HG02642 (cell line): ENCODE measurements at regions not wholly inside any gene's neighbourhood (a gene's known extent, or its start where the extent isn't known, plus 50 kb on each side); places are given as distances from the start of the nearest gene placed in this dataset.
"Not testable (repeated sequence)": the region's sequence is repeated elsewhere in the genome, so short reads cannot be mapped to it uniquely, and the experiment has no call there.

Experiments used
- ATAC-seq: cut with Tn5 transposase; IDR thresholded peaks from one replicate; pipeline ENCODE4 v1.9.1; 2021; ENCODE audit warnings: mild to moderate bottlenecking; ENCODE audit not compliant: unreplicated experiment, poor library complexity

DNA sequence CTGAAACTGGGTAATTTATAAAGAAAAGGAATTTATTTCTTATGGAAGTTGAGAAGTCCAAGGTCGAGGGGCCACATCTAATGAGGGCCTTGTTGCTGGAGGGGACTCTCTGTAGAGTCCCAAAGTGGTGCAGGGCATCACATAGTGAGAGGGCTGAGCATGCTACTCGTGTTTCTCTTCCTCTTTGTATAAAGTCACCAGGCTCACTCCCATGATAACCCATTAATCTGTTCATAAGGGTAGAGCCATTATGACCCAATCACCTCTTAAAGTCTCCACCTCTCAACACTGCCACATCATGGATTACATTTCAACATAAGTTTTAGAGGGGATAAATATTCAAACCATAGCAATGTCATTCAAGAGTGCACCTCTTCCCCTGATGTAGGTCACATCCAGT is 79.1 kb upstream of the ATP2B1 start:
- ATAC-seq, result no peak

DNA sequence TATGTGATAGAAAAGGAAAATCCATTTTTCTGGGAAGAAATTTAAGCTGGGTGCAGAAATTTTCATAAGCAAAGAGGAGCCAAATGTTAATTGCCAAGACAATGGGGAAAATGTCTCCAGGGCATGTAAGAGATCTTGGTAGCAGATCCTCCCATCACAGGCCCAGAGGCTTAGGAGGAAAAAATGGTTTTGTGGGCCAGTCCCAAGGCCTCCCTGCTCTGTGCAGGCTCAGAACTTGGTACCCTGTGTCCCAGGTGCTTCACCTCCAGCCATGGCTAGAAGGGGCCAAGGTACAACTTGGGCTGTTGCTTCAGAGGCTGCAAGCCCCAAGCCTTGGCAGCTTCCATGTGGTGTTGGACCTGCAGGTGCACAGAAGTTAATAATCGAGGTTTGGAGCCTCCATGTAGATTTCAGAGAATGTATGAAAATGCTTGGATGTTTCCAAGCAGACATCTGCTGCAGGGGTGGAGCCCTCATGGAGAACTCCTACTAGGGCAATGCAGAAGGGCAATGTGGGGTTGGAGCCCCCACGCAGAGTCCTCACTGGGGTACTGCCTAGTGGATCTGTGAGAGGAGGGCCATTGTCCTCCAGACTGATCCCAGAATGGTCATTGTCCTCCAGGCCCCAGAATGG is 77.7 kb upstream of the ATP2B1 start:
- no peak for ATAC-seq

DNA sequence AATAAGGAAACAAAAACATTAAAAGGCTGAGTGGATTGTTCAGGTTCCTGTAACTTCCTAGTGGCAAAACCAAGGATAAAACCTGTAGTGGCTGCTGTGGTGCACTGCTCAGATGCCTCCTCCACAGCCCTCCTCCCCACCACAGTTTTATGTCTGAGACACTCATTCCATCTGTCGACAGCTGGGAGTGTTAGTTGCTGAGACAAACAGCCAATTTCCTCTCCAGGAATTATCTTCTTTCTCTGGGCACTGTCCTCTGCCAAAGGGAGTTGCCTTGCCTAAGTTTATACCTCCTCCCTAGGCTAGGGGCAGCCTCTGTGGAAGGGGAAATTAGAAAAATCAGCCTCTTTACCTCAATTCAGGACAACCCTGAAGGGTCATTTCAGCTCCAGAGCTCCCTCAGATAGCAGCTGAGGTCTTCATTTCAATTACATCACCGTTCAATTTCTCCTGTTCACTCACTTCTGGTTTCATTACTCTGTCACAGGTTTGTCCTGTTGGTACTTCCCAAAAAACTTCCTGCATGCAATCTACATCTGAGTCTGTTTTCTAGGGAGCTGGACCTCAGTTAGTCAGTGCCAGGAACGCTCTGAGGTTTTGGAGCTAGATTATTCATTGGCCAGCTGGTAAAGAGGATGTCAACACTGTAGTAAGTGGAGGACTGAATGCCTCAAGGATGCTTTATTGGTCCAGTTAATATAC is 74.9 kb upstream of the ATP2B1 start:
- no peak for ATAC-seq

DNA sequence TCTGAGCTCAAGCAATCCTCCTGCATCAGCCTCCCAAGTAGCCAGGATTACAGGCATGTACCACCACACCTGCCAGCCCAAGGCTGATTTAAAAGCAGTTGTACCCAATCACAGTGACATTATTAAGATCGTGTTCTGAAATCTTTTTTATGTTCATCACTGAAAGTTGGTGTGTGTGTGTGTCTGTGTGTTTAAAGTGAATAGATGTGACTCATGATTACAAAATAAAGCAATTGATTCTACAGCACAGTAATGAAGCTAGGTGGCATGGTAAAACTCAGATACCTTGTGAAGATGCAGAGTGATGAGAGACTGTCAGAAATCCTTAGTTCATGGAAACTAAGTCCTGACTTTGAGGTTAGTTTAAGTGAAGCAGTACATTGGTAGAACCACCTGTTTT is 74.2 kb upstream of the ATP2B1 start:
- no peak for ATAC-seq

DNA sequence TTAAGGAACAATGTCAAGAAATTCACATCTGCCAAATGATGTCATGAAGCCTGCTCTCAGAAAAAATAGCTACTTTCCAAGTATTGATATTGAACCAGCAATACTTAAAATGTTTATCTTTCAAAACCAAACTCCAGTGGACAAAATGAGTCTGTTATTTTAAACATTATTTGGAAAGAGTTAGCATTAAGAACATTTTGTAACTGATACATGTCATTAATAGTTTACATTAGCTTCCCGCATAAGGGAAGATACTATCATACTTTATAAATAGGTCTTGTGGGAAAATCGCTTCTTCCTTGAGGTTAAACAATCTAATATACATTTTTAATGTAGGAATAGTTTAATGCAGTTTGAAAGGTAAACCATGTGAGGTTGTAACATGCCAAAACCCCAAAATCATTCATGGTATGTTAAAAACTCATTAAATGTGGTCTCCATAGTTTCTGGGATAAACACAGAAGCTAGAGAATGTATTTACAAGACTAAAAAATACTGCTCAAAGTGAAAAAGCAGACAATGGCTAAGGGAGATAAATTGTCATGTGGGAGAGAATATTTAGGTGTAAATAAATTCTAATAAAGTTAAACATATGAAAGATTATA is 73.4 kb upstream of the ATP2B1 start:
- ATAC-seq, result no peak

DNA sequence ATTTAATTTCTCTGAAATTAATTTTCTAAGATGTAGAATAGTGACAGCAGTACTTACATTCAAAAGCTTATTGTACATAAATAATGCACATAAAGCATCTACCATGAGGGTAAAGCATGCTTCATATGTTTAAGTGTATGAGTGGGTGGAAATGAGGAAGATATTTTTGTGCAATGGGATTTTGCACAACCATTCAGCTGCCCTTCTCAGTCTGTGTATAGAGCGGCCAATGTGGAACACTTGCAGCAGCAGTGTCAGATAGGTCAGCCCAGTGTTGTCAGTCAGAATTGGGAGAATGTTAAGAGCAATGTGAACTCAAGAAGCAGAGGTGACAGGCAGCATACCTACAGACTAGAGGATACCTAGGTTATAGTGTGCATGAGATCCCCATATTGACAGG is 72.5 kb upstream of the ATP2B1 start:
- ATAC-seq, result no peak

DNA sequence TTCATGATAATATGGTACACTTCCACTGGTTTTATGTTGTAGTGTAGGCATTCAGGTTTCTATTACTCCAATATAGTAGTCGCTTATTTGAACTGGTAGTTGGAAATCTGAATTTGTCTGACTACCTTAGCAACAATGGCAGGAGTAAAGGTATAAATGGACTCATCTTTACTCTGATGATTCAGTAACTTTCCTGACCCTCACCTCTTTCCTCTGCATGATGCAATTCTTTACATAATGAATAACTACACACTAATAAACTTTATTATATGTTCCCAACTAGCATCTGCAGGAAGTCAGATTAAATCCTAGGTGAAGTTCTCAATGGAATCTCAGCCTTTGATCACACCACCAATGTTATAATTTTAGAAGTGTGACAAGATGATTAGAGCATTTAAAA is 70.5 kb upstream of the ATP2B1 start:
- ATAC-seq, result no peak

DNA sequence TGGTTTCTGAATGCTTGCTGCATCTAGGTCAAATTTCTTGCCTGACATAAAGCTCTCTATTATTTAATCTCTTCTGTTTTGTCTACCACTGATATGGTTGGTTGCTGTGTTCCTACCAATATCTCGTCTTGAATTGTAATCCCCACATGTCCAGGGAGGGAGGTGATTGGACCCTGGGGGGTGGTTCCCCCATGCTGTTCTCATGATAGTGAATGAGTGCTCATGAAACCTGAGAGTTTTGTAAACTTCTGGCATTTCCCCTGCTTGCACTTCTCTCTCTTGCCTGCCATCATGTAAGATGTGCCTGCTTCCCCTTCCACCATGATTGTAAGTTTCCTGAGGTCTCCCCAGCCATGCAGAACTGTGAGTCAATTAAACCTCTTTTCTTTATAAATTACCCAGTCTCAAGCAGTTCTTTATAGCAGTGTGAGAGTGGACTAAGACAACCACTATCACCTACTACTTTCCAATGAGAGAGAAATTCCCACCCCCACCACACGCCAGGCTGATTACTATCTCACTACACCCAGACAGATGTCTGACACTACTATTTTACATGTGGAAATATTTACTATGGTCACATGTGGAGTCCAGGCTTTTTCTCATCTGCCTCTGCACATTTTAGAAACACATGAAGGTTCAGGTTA is 69.2 kb upstream of the ATP2B1 start:
- ATAC-seq, result no peak

DNA sequence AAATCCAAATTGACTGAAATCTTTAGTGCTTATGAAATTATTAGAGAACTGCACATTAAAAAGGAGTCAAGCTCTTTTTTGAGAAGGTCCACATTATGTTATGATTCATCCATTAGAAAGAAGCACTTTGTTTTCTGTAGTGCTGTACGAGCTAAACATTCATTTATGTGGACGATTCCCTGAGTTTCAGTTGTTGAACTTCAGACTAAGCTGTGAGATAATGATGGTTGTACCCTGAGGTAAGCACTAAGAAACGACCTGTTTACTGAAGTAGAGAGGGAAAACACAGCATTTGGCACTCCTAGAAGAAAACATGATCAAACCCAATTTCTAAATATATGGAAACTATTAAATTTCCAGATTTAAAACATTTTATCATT is 67.3 kb upstream of the ATP2B1 start:
- no peak for ATAC-seq

DNA sequence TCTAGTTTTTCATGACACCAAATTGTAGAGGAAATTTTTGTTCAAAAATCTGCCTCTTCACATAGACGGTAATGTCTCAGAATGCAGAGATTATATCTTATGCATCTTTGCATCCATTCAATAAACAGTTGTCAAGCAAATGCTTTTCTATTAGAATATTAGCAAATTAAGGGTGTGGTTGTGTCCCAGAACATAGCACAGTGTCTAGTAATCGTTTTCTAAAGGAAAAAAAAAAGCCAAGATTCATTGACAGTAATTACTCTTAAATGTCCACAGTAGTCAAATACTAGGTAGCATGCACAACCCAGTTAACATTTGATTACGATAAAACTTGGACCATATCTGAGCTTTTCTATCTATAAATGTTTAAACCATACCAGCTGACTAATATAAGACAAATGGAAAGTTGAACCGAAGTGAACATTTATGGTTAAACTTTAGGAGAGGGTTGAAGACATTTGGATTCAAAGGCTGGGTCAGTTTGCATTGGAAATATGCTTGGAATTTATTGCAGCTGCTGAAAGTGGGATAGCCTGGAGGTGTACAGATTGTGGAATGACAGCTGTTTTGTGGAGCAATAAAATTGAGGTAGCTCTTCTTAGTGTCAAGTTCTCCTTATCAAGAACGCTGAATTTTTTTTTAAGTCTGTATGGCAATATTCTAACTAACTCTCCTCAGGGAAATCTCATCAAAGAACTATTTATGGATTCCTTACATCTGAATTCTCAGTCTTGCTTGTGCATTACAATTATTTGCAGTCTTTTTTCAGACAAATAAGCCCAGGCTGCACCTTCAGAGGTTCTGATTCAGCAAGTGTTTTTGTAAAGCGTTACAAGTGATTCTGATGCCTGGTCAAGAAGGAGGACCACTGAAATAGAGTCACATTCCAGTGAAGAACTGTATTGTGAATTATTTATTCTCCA is 66.7 kb upstream of the ATP2B1 start:
- ATAC-seq, result no peak

DNA sequence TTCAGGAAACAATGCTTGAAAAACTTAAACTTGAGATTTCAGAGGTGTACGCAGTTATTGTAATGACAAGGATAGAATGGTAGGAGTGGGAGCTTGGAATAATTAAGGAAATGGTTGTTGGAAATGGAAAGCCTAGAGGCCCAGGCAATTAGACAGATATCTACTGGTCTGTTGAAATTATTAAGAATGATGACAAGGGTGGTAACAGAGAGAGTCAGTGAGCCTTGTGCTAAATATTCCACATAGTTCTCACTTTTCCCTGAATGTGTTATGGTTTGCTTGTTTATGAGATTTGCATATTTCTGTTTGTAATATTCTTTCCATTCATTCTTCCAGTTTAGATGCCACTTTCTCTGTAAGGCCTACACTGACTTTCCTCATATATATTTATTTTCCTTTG is 66.0 kb upstream of the ATP2B1 start:
- ATAC-seq, result no peak

DNA sequence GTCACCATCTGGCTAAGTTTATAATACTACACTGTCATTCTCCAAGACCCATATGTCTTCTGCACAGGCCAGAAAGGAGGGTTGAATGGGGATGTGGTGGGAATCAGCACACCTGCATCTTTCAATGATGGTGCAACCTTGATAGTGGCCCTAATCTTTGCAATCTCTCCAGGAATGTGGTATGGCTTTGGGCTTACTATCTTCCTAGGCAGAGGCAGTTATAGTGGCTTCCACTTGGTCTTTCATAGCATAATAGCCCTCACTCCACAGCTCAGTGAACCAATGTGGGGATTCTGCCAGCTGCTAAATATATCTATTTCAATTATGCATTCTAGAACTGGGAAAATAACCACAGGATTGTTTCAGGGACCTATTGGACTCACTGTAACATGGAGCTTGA is 61.8 kb upstream of the ATP2B1 start:
- no peak for ATAC-seq

DNA sequence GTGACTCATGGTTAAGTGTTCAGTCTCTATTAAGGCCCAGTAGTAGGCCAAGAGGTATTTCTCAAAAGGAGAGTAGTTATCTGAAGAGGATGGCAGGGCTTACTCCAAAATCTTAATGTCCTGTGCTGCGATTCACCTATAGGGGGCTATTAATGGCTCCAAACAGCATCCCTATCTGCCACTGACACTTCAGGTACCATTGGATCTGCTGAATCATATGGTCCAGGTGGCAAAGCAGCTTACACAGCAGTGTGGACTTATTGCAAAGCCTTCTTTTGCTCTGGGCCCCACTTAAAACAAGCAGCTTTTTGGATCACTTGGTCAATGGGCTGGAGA is 60.8 kb upstream of the ATP2B1 start:
- no peak for ATAC-seq

DNA sequence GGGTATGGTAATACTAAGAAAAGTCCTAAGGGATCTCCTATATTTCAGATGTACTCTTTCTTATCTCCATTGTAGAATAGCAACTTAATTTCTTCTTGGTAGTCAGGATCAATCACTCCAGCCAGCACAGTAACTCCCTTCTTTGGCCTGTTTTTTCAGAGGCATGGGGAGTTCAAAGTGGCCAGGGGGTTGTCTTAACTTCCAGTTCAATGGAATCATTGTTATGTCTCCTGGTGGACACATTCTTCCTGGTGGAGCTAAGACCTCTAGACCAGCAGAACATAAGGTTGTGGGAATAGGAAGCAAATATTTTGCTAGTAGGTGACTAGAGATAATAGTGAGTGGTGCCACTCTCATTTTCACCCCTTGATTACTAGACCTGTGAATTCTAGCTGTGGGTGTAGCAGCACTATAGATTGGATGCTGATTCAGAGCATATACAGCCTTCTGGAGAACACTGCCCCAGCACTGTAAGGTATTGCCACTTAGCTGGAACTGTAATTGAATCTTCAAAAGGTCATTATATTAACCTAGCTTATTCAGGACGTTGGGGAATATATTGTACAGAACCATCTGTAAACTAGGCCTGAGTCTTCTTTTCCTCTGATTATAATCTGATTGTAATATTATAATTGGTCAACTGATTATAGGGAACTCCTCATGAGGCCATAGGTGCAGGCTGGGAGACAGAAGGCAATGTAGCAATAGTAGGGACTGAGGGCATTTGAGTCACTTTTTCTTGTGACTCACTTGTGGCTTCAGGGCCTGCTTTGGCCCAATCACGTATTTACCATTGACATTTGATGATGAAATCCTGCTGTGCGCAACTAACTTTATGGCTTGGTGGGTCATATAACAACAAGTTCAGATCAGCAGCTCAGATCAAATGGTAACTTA is 60.2 kb upstream of the ATP2B1 start:
- no peak for ATAC-seq

DNA sequence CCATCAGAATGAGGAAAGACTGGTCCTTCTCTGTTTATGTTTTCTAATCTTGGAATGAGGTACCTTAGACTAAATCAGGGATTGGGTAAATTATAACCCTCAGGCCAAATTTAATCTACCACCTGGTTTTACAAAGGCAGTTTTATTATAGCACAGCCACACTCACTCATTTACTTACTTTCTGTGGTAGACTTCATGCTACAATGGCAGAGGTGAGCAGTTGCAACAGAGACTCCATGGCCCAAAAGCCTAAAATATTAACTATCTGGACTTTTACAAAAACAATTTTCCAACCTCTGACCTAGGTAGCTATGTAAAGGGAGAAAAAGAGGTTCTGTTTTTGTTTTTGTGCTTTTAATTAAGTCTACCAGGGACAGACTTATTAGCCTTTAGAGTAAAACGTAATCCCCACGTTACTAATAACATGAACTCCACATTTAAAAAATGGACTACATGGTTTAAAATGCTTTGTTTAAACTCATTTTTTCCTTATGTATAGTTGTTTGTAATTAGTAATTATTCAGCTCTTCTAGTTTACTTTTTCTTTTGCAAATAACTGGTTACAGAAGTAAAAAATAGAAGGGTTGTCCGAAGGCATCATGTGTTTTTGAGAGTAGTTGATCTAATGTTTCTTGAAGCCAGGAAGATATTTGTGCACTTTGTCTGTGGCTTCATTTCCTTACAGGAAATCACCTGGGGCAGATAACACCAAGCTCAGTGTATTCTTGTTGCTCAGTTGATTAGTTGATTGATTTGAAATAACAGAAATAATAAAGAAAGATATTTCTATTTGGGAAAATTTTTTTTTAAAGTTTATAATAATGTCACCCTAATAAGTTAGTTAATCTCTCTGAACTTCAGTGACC is 57.6 kb upstream of the ATP2B1 start:
- peak; percentile 95 for ATAC-seq

DNA sequence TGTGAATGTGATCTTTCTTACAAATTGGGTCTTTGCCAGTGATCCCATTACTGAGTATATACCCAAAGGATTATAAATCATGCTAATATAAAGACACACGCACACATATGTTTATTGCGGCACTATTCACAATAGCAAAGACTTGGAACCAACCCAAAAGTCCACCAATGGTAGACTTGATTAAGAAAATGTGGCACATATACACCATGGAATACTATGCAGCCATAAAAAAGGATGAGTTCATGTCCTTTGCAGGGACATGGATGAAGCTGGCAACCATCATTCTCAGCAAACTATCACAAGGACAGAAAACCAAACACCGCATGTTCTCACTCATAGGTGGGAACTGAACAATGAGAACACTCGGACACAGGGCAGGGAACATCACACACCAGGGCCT is 55.5 kb upstream of the ATP2B1 start:
- ATAC-seq, result not testable (repeated sequence)

DNA sequence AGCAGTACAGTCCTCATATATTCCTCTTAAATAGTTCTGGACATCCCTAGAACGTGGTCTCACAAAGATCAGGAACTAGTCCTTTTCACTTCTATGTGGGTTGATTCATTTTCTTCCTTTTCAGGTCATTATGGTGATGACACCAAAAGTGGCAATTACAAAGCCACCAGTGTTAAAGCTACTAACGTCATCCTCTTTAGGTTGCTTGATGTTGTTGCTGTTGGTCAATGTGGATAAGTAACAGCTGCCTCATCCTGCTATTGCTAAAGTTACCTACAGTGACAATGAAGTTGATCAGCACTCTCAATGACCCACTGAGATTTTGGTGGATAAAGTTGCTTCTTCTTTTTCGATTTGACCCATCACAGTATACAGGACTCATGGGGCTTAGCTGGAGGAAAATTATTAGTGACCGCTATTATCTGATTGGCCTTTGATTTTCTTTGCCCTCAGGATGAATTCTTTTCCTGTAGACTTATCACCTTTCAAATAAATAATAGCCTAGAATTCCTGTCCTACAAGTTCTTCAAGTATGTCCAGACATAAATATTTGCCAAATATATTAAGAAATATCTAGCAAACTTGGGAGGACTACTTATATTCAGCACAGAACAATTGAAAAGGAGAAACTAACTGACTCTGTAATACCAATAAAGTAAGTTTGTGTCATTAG is 54.0 kb upstream of the ATP2B1 start:
- no peak for ATAC-seq

DNA sequence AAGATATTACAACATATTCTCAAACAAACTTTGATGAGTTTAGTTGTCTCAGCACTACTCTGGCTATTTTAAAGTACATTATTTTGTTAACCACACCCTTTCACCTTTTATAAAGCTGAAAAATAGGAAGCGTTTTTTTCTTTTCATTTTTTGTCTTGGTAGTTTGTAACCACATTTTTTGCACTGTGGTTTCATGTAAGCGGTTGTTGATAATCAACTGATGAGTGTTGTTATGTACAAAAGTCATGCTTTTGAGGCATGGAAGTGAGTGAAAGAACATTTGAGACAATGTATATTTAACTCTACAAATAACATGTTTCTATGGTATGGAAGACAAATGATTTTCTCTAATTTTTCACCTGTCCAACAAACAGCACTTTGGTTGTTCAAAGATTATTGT is 52.1 kb upstream of the ATP2B1 start:
- no peak for ATAC-seq
